ENCODE measurements at regions not wholly inside any gene's neighbourhood (a gene's known extent, or its start where the extent isn't known, plus 50 kb on each side); places are given as distances from the start of the nearest gene placed in this dataset.

- TF ChIP-seq CTCF (IDR thresholded peaks at IDR 0.05) (no peak), POLR2A (IDR thresholded peaks at IDR 0.05) (no peak)
These were observed 207.0 kb downstream of the LRRC70 start for GRCh38 chr5:62785588-62785987.

All from lower leg skin (tissue), 3 donors.